ENCODE measurements at regions not wholly inside any gene's neighbourhood (a gene's known extent, or its start where the extent isn't known, plus 50 kb on each side); places are given as distances from the start of the nearest gene placed in this dataset.

GRCh38 chr3:99506-99905 lies 97.1 kb upstream of the CHL1 start:
- 75% methylated on average over 2 of the region's 5 CpGs for WGBS (ENCODE audit: insufficient coverage)
- intact Hi-C loops (cut with micrococcal nuclease) = no loop called here
- Histone ChIP-seq H3K27me3 (replicated peaks in 1 of 4; ENCODE audit: control extremely low read depth in 1 of 4, control insufficient read depth in 3 of 4, insufficient read depth in 4 of 4, low read length in 3 of 4) (no peaks in the 10 kb centered on the region), H2AFZ (ENCODE audit: insufficient read depth, low read depth, low read length, poor library complexity, severe bottlenecking) (no peak overlapping the region), H3K79me2 (ENCODE audit: control insufficient read depth, insufficient read depth, low read length) (no peaks in the 10 kb centered on the region), H3K4me1 (ENCODE audit: control insufficient read depth in 2 of 2, insufficient read depth in 2 of 2, low read length in 2 of 2) (no peaks in the 10 kb centered on the region), H3K36me3 (replicated peaks in 1 of 2; ENCODE audit: control extremely low read depth in 1 of 2, control insufficient read depth in 1 of 2, extremely low read depth in 1 of 2, insufficient read depth in 2 of 2, low read length in 1 of 2) (no peaks in the 10 kb centered on the region), H3K27ac (ENCODE audit: low read length in 2 of 2) (no peak overlapping the region), H3K9me3 (ENCODE audit: control extremely low read depth in 1 of 3, control insufficient read depth in 2 of 3, insufficient read depth in 1 of 3, low read length in 2 of 3) (no peaks in the 10 kb centered on the region), H3K4me3 (ENCODE audit: control extremely low read depth in 1 of 5, extremely low read depth in 1 of 5, insufficient read depth in 1 of 5, low read depth in 2 of 5, low read length in 4 of 5) (no peak overlapping the region), H4K20me1 (ENCODE audit: control insufficient read depth, insufficient read depth, low read length, poor library complexity, severe bottlenecking) (no peaks in the 10 kb centered on the region), H3K4me2 (replicated peaks; ENCODE audit: low read depth, low read length, poor library complexity, severe bottlenecking) (no peak overlapping the region), H3K9ac (ENCODE audit: low read length) (no peak overlapping the region)
- Mint-ChIP-seq H3K27ac (no peak overlapping the region), H3K4me3 (no peak overlapping the region), H3K27me3 (peaks cover 11% of the 10 kb centered on the region), H3K4me1 (no peaks in the 10 kb centered on the region), H3K9me3 (ENCODE audit: insufficient read depth) (no peaks in the 10 kb centered on the region)
- ChIA-PET POLR2A (no interaction called here), CTCF (no interaction called here)
- ATAC-seq (ENCODE audit: low read depth) = no peak
- TF ChIP-seq, protein P1, sequence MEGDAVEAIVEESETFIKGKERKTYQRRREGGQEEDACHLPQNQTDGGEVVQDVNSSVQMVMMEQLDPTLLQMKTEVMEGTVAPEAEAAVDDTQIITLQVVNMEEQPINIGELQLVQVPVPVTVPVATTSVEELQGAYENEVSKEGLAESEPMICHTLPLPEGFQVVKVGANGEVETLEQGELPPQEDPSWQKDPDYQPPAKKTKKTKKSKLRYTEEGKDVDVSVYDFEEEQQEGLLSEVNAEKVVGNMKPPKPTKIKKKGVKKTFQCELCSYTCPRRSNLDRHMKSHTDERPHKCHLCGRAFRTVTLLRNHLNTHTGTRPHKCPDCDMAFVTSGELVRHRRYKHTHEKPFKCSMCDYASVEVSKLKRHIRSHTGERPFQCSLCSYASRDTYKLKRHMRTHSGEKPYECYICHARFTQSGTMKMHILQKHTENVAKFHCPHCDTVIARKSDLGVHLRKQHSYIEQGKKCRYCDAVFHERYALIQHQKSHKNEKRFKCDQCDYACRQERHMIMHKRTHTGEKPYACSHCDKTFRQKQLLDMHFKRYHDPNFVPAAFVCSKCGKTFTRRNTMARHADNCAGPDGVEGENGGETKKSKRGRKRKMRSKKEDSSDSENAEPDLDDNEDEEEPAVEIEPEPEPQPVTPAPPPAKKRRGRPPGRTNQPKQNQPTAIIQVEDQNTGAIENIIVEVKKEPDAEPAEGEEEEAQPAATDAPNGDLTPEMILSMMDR (IDR thresholded peaks at IDR 0.05) = no peak
- no peak for TF ChIP-seq EZH2 (IDR thresholded peaks at IDR 0.05; ENCODE audit: borderline replicate concordance, insufficient read depth, low read depth, low read length, poor library complexity, severe bottlenecking)
- no peak for DNase-seq

- Histone ChIP-seq H3K27me3 (replicated peaks in 1 of 4; ENCODE audit: control extremely low read depth in 1 of 4, control insufficient read depth in 3 of 4, insufficient read depth in 4 of 4, low read length in 3 of 4) (no peaks in the 10 kb centered on the region), H3K4me1 (ENCODE audit: control insufficient read depth in 2 of 2, insufficient read depth in 2 of 2, low read length in 2 of 2) (no peaks in the 10 kb centered on the region), H2AFZ (ENCODE audit: insufficient read depth, low read depth, low read length, poor library complexity, severe bottlenecking) (no peak overlapping the region), H3K9ac (ENCODE audit: low read length) (no peak overlapping the region), H3K79me2 (ENCODE audit: control insufficient read depth, insufficient read depth, low read length) (no peaks in the 10 kb centered on the region), H3K4me2 (replicated peaks; ENCODE audit: low read depth, low read length, poor library complexity, severe bottlenecking) (no peak overlapping the region), H3K36me3 (replicated peaks in 1 of 2; ENCODE audit: control extremely low read depth in 1 of 2, control insufficient read depth in 1 of 2, extremely low read depth in 1 of 2, insufficient read depth in 2 of 2, low read length in 1 of 2) (no peaks in the 10 kb centered on the region), H3K27ac (ENCODE audit: low read length in 2 of 2) (no peak overlapping the region), H3K4me3 (ENCODE audit: control extremely low read depth in 1 of 5, extremely low read depth in 1 of 5, insufficient read depth in 1 of 5, low read depth in 2 of 5, low read length in 4 of 5) (no peak overlapping the region), H4K20me1 (ENCODE audit: control insufficient read depth, insufficient read depth, low read length, poor library complexity, severe bottlenecking) (no peaks in the 10 kb centered on the region), H3K9me3 (ENCODE audit: control extremely low read depth in 1 of 3, control insufficient read depth in 2 of 3, insufficient read depth in 1 of 3, low read length in 2 of 3) (no peaks in the 10 kb centered on the region)
- Mint-ChIP-seq H3K4me1 (peaks cover under 1% of the 10 kb centered on the region), H3K27me3 (peaks cover 11% of the 10 kb centered on the region), H3K27ac (no peak overlapping the region), H3K4me3 (no peak overlapping the region), H3K9me3 (ENCODE audit: insufficient read depth) (no peaks in the 10 kb centered on the region)
- ATAC-seq (ENCODE audit: low read depth) = no peak
- POLR2A ChIA-PET = no interaction called here
- no peak for DNase-seq
- CTCF ChIA-PET = interaction anchor here (0.9 kb wide), 1 partner anchor 252 kb away, joined by 3 read pairs; no protein-coding TSS in a partner anchor
- WGBS (ENCODE audit: insufficient coverage) = no CpG with 5 or more reads among the region's 4 CpGs
- intact Hi-C loops (cut with micrococcal nuclease) = no loop called here
- TF ChIP-seq EZH2 (IDR thresholded peaks at IDR 0.05; ENCODE audit: borderline replicate concordance, insufficient read depth, low read depth, low read length, poor library complexity, severe bottlenecking) = no peak
- TF ChIP-seq, protein P1 (IDR thresholded peaks at IDR 0.05) = no peak
These were observed 94.1 kb upstream of the CHL1 start for GRCh38 chr3:102484-102883.

All from B cell (primary cell).